Activated T-cell treated with anti-CD3 and anti-CD28 coated beads, Interleukin-2, amount 50 U/mL, for 48 hours (primary cell): ENCODE measurements at regions not wholly inside any gene's neighbourhood (a gene's known extent, or its start where the extent isn't known, plus 50 kb on each side); places are given as distances from the start of the nearest gene placed in this dataset.
"Not testable (repeated sequence)": the region's sequence is repeated elsewhere in the genome, so short reads cannot be mapped to it uniquely, and the experiment has no call there.

Source experiments
- DNase-seq, 2 experiments: peaks; one replicate each; pipeline ENCODE4 v3.0.0-alpha.2; 2020

DNA sequence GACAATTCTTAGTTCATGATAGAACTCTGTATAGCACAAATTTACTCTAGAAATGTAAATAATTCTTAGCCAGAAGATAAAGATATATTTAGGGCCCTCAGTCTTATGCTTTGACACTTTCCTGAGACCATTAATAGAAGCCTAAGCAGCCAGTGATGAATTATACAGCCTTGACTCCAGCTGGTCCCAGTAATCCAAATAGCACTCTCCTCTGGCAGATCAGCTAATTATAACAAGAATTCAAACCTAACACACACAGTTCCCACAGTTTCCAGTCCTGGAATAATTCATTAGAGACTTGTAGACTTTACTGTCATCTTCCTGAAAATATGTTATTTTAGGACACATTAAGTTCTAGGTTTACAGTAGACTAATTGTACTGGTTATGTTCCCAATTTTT, 50.4 kb downstream of the SHOC1 start:
- no peak for DNase-seq

DNA sequence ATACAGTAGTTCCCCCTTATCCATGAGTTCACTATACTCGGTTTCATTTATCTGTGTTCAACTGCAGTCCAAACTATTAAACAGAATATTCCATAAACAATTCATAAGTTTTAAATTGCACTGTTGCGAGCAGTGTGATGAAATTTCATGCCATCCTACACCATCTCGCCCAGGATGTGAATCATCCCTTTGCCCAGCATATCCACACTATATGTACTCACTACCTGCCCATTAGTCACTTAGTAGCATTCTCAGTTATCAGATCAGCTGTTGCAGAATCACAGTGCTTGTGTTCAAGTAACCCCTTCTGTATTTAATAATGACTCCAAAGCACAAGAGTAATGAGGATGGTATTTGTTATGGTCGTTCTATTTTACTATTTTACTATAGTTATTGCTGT, 51.5 kb downstream of the SHOC1 start:
- DNase-seq: peak in 1 of 2 experiments; percentile 39

GRCh38 chr9:111740739-111741138, 54.0 kb downstream of the SHOC1 start:
- DNase-seq: no peak

DNA sequence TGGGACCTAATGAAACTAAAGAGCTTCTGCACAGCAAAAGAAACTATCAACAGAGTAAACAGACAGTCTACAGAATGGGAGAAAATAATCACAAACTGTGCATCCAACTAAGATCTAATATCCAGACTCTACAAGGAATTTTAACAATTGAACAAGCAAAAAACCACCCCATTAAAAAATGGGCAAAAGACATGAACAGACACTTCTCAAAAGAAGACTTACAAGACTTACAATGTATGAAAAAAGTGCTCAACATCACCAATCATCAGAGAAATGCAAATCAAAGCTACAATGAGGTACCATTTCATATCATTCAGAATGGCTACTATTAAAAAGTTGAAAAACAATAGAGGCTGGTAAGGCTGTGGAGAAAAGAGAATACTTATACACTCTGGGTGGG, 58.0 kb downstream of the SHOC1 start:
- no peak for DNase-seq

DNA sequence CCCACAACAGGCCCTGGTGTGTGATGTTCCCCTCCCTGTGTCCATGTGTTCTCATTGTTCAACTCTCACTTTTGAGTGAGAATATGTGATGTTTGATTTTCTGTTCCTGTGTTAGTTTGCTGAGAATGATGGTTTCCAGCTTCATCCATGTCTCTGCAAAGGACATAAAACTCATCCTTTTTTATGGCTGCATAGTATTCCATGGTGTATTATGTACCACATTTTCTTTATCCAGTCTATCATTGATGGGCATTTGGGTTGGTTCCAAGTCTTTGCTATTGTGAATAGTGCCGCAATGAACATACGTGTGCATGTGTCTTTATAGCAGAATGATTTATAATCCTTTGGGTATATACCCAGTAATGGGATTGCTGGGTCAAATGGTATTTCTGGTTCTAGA, 59.4 kb downstream of the SHOC1 start:
- DNase-seq: not testable (repeated sequence)

DNA sequence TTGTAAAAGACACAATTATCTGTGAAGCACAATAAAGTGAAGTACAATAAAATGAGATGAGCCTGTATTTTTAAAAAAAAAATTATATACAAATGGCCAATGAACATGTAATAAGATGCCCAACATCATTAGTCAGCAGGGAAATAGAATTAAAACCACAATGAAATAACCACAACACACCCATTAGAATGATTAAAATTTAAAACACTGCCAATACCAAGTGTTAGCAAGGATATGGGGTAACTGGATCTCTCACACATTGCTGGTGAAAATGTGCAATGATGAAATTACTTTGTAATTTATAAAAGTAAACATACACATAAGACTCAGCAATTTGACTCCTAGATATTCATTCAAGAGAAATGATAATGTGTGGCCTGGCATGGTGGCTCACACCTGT, 62.8 kb downstream of the SHOC1 start:
- DNase-seq: no peak

DNA sequence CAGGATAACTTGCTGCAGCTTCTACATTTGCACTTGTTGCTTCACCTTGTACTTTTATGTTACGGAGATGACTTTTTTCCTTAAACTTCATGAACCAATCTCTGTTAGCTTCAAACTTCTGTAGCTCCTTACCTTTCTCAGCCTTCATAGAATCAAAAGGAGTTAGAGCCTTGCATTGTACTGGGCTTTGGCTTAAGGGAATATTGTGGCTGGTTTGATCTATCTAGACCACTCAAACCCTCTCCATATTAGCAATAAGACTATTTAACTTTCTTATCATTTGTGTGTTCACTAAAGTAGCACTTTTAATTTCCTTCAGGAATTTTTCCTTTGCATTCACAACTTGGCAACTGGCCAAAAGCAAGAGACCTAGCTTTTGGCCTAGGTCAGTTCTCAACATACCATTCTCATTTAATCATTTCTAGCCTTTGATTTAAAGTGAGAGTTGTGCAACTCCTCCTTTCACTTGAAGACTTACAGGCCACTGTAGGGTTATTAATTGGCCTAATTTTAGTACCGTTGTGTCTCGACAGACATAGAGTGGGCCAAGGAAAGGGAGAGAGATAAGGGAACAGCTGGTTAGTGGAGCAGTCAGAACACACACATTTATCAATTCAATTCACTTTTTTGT, 63.7 kb downstream of the SHOC1 start:
- DNase-seq: no peak

GRCh38 chr9:111728617-111729366, 65.9 kb downstream of the SHOC1 start:
- no peak for DNase-seq

- no peak for DNase-seq
Observed at GRCh38 chr9:111728143-111728542, 66.6 kb downstream of the SHOC1 start.

DNA sequence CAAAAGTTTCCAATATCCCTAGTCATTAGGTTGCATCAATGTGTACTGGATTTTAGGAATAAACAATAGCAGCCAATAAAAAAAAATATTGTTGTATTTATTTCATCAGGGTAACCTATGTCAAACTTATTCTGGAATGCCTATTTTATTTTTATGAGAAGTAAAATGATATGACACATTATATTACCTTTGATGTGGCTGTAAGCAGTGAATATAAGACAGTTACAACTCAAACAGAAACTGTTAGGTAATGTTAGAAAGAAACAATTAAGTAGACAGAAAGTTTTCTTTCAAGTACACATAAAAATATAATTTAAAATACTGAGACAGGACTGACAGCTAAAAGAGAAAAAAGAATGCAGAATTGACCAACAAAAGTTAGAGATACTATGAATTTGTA, 65.5 kb downstream of the GNG10 start:
- DNase-seq: no peak

DNA sequence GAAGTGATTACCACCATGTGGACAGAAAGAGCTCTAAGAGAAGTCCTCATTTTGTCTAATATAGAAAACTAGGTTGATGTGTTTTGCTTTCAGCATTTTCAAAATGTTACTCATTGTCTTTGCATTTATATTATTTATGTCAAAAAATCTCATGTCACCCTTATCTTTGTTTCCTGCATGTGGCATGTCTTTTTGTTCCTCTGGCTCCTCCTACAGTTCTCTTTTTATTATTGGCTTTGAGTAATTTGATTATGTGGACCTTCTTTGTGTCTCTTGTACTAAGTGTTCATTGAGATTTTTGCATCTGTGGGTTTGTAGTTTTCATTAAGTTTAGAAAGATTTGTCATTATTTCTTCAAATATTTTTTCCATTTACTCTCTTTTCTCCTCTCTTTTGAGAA, 58.8 kb downstream of the GNG10 start:
- no peak for DNase-seq
